Natural killer cell (primary cell): ENCODE measurements at regions not wholly inside any gene's neighbourhood (a gene's known extent, or its start where the extent isn't known, plus 50 kb on each side); places are given as distances from the start of the nearest gene placed in this dataset.

Source experiments
- ATAC-seq, 3 donors: fragments of 150-1000 bp in 2 of 3; fragments of 200-7000 bp in 1 of 3; cut with Tn5 transposase; 1 replicate in 1 of 3; 2 replicates in 2 of 3; pipeline ENCODE4 v1.10.0; 2021; ENCODE audit warnings: mild to moderate bottlenecking in 2 of 3, moderate library complexity in 2 of 3
- DNase-seq, 2 donors: peaks; one replicate each; pipeline versions ENCODE4 v3.0.0 to v3.0.0-alpha.2; 2013 to 2021; ENCODE audit warnings: mixed read lengths in 1 of 2
- H3K27ac ChIP-seq: one replicate; pipeline ENCODE4 v1.5.1; 2013; ENCODE audit warnings: mild to moderate bottlenecking, low read length
- H3K27me3 ChIP-seq: one replicate; pipeline ENCODE4 v1.6.1; 2013; ENCODE audit warnings: low read length; ENCODE audit not compliant: control insufficient read depth, insufficient read depth
- H3K36me3 ChIP-seq: one replicate; pipeline ENCODE4 v1.6.1; 2013; ENCODE audit warnings: low read length; ENCODE audit not compliant: control insufficient read depth, insufficient read depth
- H3K4me1 ChIP-seq: one replicate; pipeline ENCODE4 v1.6.1; 2013; ENCODE audit warnings: low read length; ENCODE audit not compliant: control insufficient read depth, insufficient read depth
- H3K4me3 ChIP-seq: one replicate; pipeline ENCODE4 v1.5.1; 2013; ENCODE audit warnings: low read length
- H3K9me3 ChIP-seq: one replicate; pipeline ENCODE4 v1.6.1; 2013; ENCODE audit warnings: low read length; ENCODE audit not compliant: control insufficient read depth, insufficient read depth
- H3K27ac Mint-ChIP-seq, 2 donors: one replicate each; pipeline ENCODE4 v1.8.0; 2022; ENCODE audit warnings: mild to moderate bottlenecking in 2 of 2, mixed read lengths in 2 of 2, moderate library complexity in 1 of 2
- H3K27me3 Mint-ChIP-seq, 2 donors: one replicate each; pipeline ENCODE4 v1.8.0; 2022; ENCODE audit warnings: low read depth in 2 of 2, mixed read lengths in 2 of 2
- H3K36me3 Mint-ChIP-seq: one replicate; pipeline ENCODE4 v1.8.0; 2022; ENCODE audit warnings: mixed read lengths
- H3K4me1 Mint-ChIP-seq, 2 donors: one replicate each; pipeline ENCODE4 v1.8.0; 2022; ENCODE audit warnings: mixed read lengths in 2 of 2
- H3K4me3 Mint-ChIP-seq: one replicate; pipeline ENCODE4 v1.8.0; 2022; ENCODE audit warnings: mild to moderate bottlenecking, moderate library complexity, mixed read lengths
- H3K9me3 Mint-ChIP-seq, 2 donors: one replicate each; pipeline ENCODE4 v1.8.0; 2022; ENCODE audit warnings: mixed read lengths in 2 of 2
- CTCF ChIP-seq: fragments of 200-600 bp; IDR thresholded peaks from one replicate; pipeline ENCODE4 v1.8.0; 2022; ENCODE audit warnings: antibody characterized with exemption
- WGBS: methylation state at CpG from one replicate; pipeline ENCODE4 v1.1.7; 2013; ENCODE audit warnings: missing lambda C conversion rate; ENCODE audit not compliant: insufficient coverage; 5-methylcytosine and 5-hydroxymethylcytosine counted together
- intact Hi-C: fragments of 100-400 bp; cut with micrococcal nuclease; formaldehyde crosslinking; loops from one replicate; pipeline ENCODE4 v1.14.2; 2022

GRCh38 chr12:78338054-78338785, 507.5 kb downstream of the NAV3 start:
- H3K36me3 Mint-ChIP-seq = peaks cover 1% of the 10 kb centered on the region

GRCh38 chr12:78340406-78340805, 509.7 kb downstream of the NAV3 start:
- Histone ChIP-seq H3K36me3 (no peaks in the 10 kb centered on the region), H3K27me3 (no peaks in the 10 kb centered on the region), H3K4me3 (no peak overlapping the region), H3K9me3 (peaks cover 4% of the 10 kb centered on the region), H3K4me1 (no peaks in the 10 kb centered on the region), H3K27ac (no peak overlapping the region)
- ATAC-seq = no peak
- DNase-seq = no peak
- intact Hi-C loops = no loop called here
- 92% methylated on average over 4 of the region's 4 CpGs for WGBS
- Mint-ChIP-seq H3K27ac (no peak overlapping the region), H3K4me3 (no peak overlapping the region), H3K4me1 (no peaks in the 10 kb centered on the region), H3K27me3 (no peaks in the 10 kb centered on the region), H3K36me3 (peaks cover 10% of the 10 kb centered on the region), H3K9me3 (peaks cover 10 to 22% of the 10 kb centered on the region in 2 donors)
- no peak for TF ChIP-seq CTCF

More at GRCh38 chr12:78338054-78338785, 507.5 kb downstream of the NAV3 start:
- H3K4me3 Mint-ChIP-seq = no peak overlapping the region
- Histone ChIP-seq H3K27me3 (no peaks in the 10 kb centered on the region), H3K9me3 (peaks cover 6% of the 10 kb centered on the region), H3K36me3 (no peaks in the 10 kb centered on the region), H3K27ac (no peak overlapping the region), H3K4me1 (no peaks in the 10 kb centered on the region), H3K4me3 (no peak overlapping the region)
- ATAC-seq (no peak), DNase-seq (no peak)
- no peaks in the 10 kb centered on the region for H3K27me3 Mint-ChIP-seq
- H3K27ac Mint-ChIP-seq = no peak overlapping the region
- peaks cover 11 to 25% of the 10 kb centered on the region in 2 donors for H3K9me3 Mint-ChIP-seq
- TF ChIP-seq CTCF = no peak
- intact Hi-C loops = no loop called here
- H3K4me1 Mint-ChIP-seq = no peaks in the 10 kb centered on the region
- 97% methylated on average over 2 of the region's 2 CpGs for WGBS

GRCh38 chr12:78343657-78344056, 513.0 kb downstream of the NAV3 start:
- intact Hi-C loops = no loop called here

More at GRCh38 chr12:78343657-78344056, 513.0 kb downstream of the NAV3 start:
- H3K4me3 Mint-ChIP-seq = no peak overlapping the region
- Histone ChIP-seq H3K27me3 (no peaks in the 10 kb centered on the region), H3K36me3 (no peaks in the 10 kb centered on the region), H3K27ac (no peak overlapping the region), H3K9me3 (peaks cover 4% of the 10 kb centered on the region), H3K4me3 (no peak overlapping the region), H3K4me1 (no peaks in the 10 kb centered on the region)
- H3K27ac Mint-ChIP-seq = no peak overlapping the region
- H3K9me3 Mint-ChIP-seq = peaks cover 14 to 18% of the 10 kb centered on the region in 2 donors
- H3K36me3 Mint-ChIP-seq = peaks cover 25% of the 10 kb centered on the region
- H3K4me1 Mint-ChIP-seq = no peaks in the 10 kb centered on the region
- H3K27me3 Mint-ChIP-seq = no peaks in the 10 kb centered on the region
- DNase-seq (no peak), ATAC-seq (no peak)
- no CpG with 5 or more reads among the region's 1 CpG for WGBS
- no peak for TF ChIP-seq CTCF
